ENCODE measurements at regions not wholly inside any gene's neighbourhood (a gene's known extent, or its start where the extent isn't known, plus 50 kb on each side); places are given as distances from the start of the nearest gene placed in this dataset.

- peak; percentile 98 to 99 (median 98) for DNase-seq
- H3K4me3 ChIP-seq, result peak overlapping the region; percentile 65 to 80 (median 74)
- peak; percentile 88 to 93 for TF ChIP-seq POLR2A (IDR thresholded peaks at IDR 0.05)
- peak in 4 of 6 experiments; percentile 14 to 60 (median 56) for TF ChIP-seq CTCF (IDR thresholded peaks at IDR 0.05)
- H3K27ac ChIP-seq, result peak overlapping the region; percentile 86 to 97 (median 93)
- no peaks in the 10 kb centered on the region for H3K27me3 ChIP-seq
- H3K36me3 ChIP-seq, result no peaks in the 10 kb centered on the region
- no peaks in the 10 kb centered on the region for H3K9me3 ChIP-seq
- peaks cover 0 to 14% (median 3%) of the 10 kb centered on the region in 4 donors for H3K4me1 ChIP-seq
Measured at GRCh38 chr7:66493235-66494205, 135.2 kb upstream of the KCTD7 start.

GRCh38 chr7:66497346-66497745 is 131.3 kb upstream of the KCTD7 start:
- peaks cover 0 to 14% (median 3%) of the 10 kb centered on the region in 4 donors for H3K4me1 ChIP-seq
- H3K4me3 ChIP-seq, result no peak overlapping the region
- no peak for TF ChIP-seq CTCF (IDR thresholded peaks at IDR 0.05)
- no peak for TF ChIP-seq POLR2A (IDR thresholded peaks at IDR 0.05)
- H3K9me3 ChIP-seq, result no peaks in the 10 kb centered on the region
- no peak overlapping the region for H3K27ac ChIP-seq
- no peak for DNase-seq
- no peaks in the 10 kb centered on the region for H3K27me3 ChIP-seq
- no peaks in the 10 kb centered on the region for H3K36me3 ChIP-seq

- no peaks in the 10 kb centered on the region for H3K4me1 ChIP-seq
- TF ChIP-seq CTCF (IDR thresholded peaks at IDR 0.05), result no peak
- no peak for TF ChIP-seq POLR2A (IDR thresholded peaks at IDR 0.05)
- DNase-seq, result no peak
- H3K9me3 ChIP-seq, result no peaks in the 10 kb centered on the region
- H3K27me3 ChIP-seq, result no peaks in the 10 kb centered on the region
- no peak overlapping the region for H3K4me3 ChIP-seq
- H3K27ac ChIP-seq, result no peak overlapping the region
- H3K36me3 ChIP-seq, result no peaks in the 10 kb centered on the region
Measured at GRCh38 chr7:66500087-66500486, 128.6 kb upstream of the KCTD7 start.

DNA sequence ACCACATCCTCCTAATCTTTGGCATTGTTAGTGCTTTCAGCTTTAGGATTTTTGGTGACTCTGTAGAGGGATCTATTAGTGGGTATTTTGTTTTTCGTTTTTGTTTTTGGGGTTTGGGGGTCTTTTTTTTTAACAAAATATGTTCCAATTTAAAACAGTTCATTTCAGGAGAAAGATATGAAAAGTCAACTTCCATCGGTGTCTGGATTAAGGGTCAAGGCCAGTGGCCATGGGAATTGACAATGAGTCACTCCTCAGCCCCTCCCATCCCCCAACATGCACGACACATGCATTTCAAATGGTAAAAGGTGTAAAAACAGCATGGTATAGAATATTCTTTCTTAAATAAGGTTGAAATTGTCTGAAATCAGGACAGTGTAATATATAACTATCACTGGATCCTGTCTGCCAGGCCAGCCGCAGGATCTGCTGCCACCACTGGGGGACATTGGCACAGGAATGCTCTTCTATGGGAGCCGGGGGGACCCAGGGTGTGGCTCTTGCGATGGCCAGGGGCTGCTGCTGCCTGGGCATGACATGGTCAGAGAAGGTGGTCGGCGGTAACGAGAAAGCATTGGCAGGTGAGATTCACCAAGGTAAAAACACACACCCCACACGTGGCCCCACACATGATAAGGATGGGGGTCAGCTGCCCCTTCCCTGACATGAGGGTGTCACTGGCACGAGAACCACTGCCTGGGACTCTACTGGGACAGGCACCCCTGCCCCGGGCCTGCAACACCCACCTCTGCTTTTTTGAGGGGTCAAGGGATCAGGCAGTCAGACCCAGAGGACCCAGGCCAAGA is 126.2 kb upstream of the KCTD7 start:
- DNase-seq, result peak in 1 of 3 donors; percentile 18
- Histone ChIP-seq H3K27me3 (peaks cover 0 to 15% of the 10 kb centered on the region in 2 donors), H3K27ac (no peak overlapping the region), H3K4me1 (peaks cover 0 to 8% (median 2%) of the 10 kb centered on the region in 4 donors), H3K9me3 (no peaks in the 10 kb centered on the region), H3K36me3 (no peaks in the 10 kb centered on the region), H3K4me3 (no peak overlapping the region)
- TF ChIP-seq CTCF (IDR thresholded peaks at IDR 0.05), result no peak
- TF ChIP-seq POLR2A (IDR thresholded peaks at IDR 0.05), result no peak

DNA sequence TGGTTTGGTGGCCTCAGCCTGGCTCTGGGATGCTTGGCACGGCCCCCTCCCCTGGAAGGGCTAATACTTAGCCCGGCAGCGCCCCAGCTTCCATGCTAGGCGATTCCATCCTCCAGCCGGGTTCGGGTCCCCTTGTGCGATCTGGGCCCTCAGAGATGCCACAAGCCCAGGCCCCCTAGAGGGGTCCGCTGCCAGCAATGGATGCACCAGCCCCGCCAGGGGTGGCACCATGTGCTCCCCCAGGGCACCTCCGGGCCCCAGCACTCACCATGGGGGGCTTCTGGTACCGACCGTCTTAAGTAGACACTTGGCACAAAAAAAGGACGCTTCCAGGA is 125.7 kb upstream of the KCTD7 start:
- TF ChIP-seq POLR2A (IDR thresholded peaks at IDR 0.05), result no peak
- TF ChIP-seq CTCF (IDR thresholded peaks at IDR 0.05), result no peak
- Histone ChIP-seq H3K4me1 (peaks cover 0 to 8% (median 2%) of the 10 kb centered on the region in 4 donors), H3K4me3 (no peak overlapping the region), H3K9me3 (no peaks in the 10 kb centered on the region), H3K27ac (no peak overlapping the region), H3K27me3 (peaks cover 0 to 15% of the 10 kb centered on the region in 2 donors), H3K36me3 (no peaks in the 10 kb centered on the region)
- DNase-seq, result peak in 1 of 3 donors; percentile 36

All from Peyer's patch (tissue), 4 donors.